ENCODE measurements at regions not wholly inside any gene's neighbourhood (a gene's known extent, or its start where the extent isn't known, plus 50 kb on each side); places are given as distances from the start of the nearest gene placed in this dataset.

DNA sequence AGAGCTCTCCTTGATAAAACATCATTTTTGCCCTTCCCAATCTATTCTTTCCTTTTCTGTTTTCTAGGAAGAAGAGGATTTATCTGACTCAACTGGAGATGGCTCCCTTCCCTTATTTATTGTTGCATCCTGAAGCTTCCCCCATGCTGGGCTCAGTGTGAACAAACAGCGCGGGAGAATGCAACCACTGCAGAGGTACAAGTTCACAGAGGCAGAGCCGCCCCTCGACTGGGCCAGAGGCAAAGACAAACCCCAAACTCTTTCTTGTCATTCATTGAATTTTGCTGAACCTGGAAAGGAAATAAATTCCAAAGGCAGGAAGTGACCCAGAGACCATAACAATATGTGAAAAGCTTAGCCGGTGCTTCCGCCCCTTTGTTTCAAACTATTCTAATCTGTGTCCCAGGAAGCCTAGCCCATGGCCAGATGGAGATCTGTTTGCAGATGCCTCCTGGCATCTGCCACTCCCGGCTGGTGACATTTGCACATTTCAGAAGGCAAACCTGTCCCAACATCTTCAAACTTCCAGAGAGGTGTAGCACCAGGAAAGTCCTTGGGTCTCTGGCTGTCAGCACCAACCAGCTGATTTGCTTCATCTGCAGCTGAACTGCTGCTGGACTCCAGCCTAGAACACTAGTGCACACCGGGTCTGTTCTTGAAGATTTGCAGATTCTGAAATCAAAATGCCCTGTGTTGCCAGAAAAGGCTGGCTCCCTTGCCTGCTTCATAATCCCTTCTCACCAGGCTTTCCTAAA lies 79.4 kb upstream of the MAP4K3 start:
- no peak for DNase-seq
- POLR2A ChIA-PET, result no interaction called here
- peaks cover 19% of the 10 kb centered on the region for H3K4me1 Mint-ChIP-seq
- peaks cover 2% of the 10 kb centered on the region for H3K9me3 Mint-ChIP-seq
- no peaks in the 10 kb centered on the region for H3K27me3 Mint-ChIP-seq
- H3K27ac Mint-ChIP-seq, result no peak overlapping the region
- no peak for TF ChIP-seq CTCF (IDR thresholded peaks at IDR 0.05)
- ATAC-seq (ENCODE audit: low read depth), result no peak
- no peak overlapping the region for H3K4me3 Mint-ChIP-seq
- H3K36me3 Mint-ChIP-seq (ENCODE audit: low read depth), result no peaks in the 10 kb centered on the region
- intact Hi-C loops (cut with micrococcal nuclease), result no loop called here
- CTCF ChIA-PET, result no interaction called here

GRCh38 chr2:39517102-39517436 lies 80.0 kb upstream of the MAP4K3 start:
- no peak overlapping the region for H3K27ac Mint-ChIP-seq
- intact Hi-C loops (cut with micrococcal nuclease), result no loop called here
- no peak overlapping the region for H3K4me3 Mint-ChIP-seq
- H3K9me3 Mint-ChIP-seq, result peaks cover 3% of the 10 kb centered on the region
- no peak for TF ChIP-seq CTCF (IDR thresholded peaks at IDR 0.05)
- H3K27me3 Mint-ChIP-seq, result no peaks in the 10 kb centered on the region
- no peak for DNase-seq
- ATAC-seq (ENCODE audit: low read depth), result no peak
- H3K36me3 Mint-ChIP-seq (ENCODE audit: low read depth), result no peaks in the 10 kb centered on the region
- ChIA-PET CTCF (no interaction called here), POLR2A (no interaction called here)
- H3K4me1 Mint-ChIP-seq, result peaks cover 18% of the 10 kb centered on the region

- H3K27me3 Mint-ChIP-seq, result no peaks in the 10 kb centered on the region
- CTCF ChIA-PET, result no interaction called here
- H3K4me1 Mint-ChIP-seq, result peaks cover 18% of the 10 kb centered on the region
- H3K27ac Mint-ChIP-seq, result no peak overlapping the region
- no peak overlapping the region for H3K4me3 Mint-ChIP-seq
- no peak for TF ChIP-seq CTCF (IDR thresholded peaks at IDR 0.05)
- intact Hi-C loops (cut with micrococcal nuclease), result no loop called here
- ATAC-seq (ENCODE audit: low read depth) (no peak), DNase-seq (no peak)
- no peaks in the 10 kb centered on the region for H3K36me3 Mint-ChIP-seq (ENCODE audit: low read depth)
- POLR2A ChIA-PET, result no interaction called here
- H3K9me3 Mint-ChIP-seq, result peaks cover 6% of the 10 kb centered on the region
These were observed 80.5 kb upstream of the MAP4K3 start for GRCh38 chr2:39517622-39518021.

GRCh38 chr2:39519886-39520285 lies 82.8 kb upstream of the MAP4K3 start:
- no peak for TF ChIP-seq CTCF (IDR thresholded peaks at IDR 0.05)
- Mint-ChIP-seq H3K4me1 (peaks cover 11% of the 10 kb centered on the region), H3K9me3 (peaks cover 6% of the 10 kb centered on the region), H3K4me3 (no peak overlapping the region), H3K27ac (no peak overlapping the region), H3K36me3 (ENCODE audit: low read depth) (no peaks in the 10 kb centered on the region), H3K27me3 (no peaks in the 10 kb centered on the region)
- DNase-seq (no peak), ATAC-seq (ENCODE audit: low read depth) (no peak)
- intact Hi-C loops (cut with micrococcal nuclease), result loop anchor here (10.0 kb wide), 1 partner anchor 255 kb away; no protein-coding TSS in a partner anchor
- ChIA-PET CTCF (no interaction called here), POLR2A (no interaction called here)

DNA sequence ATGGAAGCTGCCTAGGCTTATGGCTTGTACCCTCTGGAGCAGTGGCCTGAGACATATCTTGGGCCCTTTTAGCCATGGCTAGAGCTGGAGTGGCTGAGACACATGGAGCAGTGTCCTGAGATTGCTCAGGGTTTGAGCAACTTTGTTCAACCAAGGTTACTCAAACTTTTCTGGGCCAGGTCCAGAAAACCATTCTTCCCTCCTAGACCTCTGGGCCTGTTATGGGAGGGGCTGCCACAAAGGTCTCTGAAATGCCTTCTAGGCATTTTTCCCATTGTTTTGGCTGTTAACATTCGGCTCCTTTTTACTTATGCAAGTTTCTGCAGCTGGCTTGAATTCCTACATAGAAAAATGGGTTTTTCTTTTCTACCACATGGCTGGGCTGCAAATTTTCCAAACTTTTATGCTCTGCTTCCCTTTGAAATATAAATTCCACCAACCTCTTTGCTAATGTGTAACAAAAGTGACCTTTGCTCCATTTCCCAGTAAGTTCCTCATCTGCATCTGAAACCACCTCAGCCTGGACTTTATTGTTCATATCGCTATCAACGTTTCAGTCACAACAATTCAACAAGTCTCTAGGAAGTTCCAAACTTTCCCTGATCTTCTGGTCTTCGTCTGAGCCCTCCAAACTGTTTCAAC lies 84.9 kb upstream of the MAP4K3 start:
- no peaks in the 10 kb centered on the region for H3K36me3 Mint-ChIP-seq (ENCODE audit: low read depth)
- POLR2A ChIA-PET, result no interaction called here
- H3K4me3 Mint-ChIP-seq, result no peak overlapping the region
- peaks cover 6% of the 10 kb centered on the region for H3K9me3 Mint-ChIP-seq
- intact Hi-C loops (cut with micrococcal nuclease), result loop anchor here (10.0 kb wide), 1 partner anchor 257 kb away; no protein-coding TSS in a partner anchor
- TF ChIP-seq CTCF (IDR thresholded peaks at IDR 0.05), result no peak
- H3K27me3 Mint-ChIP-seq, result no peaks in the 10 kb centered on the region
- DNase-seq, result no peak
- H3K4me1 Mint-ChIP-seq, result peaks cover 27% of the 10 kb centered on the region
- CTCF ChIA-PET, result interaction anchor here (0.6 kb wide), 1 partner anchor 15 kb away, joined by 3 read pairs; no protein-coding TSS in a partner anchor
- no peak overlapping the region for H3K27ac Mint-ChIP-seq
- ATAC-seq (ENCODE audit: low read depth), result no peak
